AG08395 (cell line): ENCODE measurements at regions not wholly inside any gene's neighbourhood (a gene's known extent, or its start where the extent isn't known, plus 50 kb on each side); places are given as distances from the start of the nearest gene placed in this dataset.
"Not testable (repeated sequence)": the region's sequence is repeated elsewhere in the genome, so short reads cannot be mapped to it uniquely, and the experiment has no call there.

Experiments used
- DNase-seq: peaks from one replicate; pipeline ENCODE4 v3.0.0; 2012; ENCODE audit warnings: mixed read lengths, low spot score

DNA sequence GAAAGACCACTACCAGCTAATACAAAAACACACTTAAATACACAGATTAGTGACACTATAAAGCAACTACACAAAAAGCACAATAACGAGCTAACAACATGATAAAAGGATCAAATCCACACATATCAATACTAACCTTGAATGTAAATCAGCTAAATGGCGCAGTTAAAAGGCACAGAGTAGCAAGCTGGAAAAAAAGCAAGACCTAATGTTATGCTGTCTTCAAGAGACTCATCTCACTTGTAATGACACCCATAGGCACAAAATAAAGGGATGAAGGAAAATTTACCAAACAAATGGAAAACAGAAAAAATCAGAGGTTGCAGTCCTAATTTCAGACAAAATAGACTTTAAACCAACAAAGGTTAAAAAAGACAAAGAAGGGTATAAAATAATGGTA lies 86.3 kb downstream of the NUS1 start:
- no peak for DNase-seq

DNA sequence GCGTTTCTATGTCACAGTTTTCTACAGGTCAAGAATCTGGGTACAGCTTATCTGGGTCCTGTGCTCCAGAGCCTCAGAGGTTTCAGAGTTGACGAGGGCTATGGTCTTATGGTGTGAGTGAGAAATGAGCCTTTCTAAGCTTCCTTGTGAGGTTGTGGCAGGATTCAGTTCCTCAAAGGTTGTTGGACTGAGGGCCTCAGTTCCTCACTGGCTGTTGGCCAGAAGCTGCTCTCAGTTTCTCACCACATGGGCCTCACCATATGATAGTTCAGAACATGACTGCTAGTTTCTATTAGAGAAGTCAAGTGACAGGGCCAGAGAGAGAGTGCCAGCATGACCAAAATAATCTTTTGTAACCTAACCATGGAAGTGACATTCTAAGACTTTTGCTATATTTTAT lies 96.1 kb downstream of the NUS1 start:
- no peak for DNase-seq

DNA sequence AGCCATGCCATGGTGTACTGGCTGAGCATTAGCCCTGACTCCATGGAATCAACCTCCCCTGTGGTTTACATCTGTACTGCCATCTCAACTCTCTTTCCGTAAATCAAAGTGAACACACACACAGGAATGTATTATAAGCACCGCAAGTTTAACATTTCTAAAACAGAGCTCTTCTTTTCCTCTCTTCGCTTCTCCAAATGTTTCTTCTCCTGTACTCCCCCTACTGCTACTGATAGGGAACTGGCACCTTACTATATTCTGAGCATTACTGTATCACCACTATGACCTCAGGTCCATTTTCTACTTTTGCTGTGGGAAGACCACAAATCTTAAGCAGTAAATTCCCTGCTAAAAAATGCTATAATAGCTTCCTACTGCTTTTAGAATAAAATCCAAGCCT lies 101.2 kb downstream of the NUS1 start:
- DNase-seq, result no peak

DNA sequence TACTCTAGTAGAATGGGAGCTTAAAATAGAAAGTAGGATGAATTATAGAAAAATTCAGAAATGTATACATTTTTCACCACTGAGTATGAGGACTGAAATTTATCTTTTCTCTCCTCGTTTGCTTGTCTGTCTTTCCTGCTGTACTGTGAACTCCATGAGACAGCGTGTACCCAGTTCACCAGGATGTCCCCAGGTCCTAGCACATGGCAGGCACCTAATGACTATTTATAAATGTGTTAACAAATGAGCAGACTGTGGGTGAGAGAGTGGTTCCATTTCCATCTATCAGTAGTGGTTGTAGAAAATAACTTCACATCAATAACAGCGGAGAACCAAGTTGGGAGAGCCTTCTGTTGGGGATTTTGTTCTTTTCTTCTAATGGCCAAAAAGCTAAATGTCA lies 106.3 kb downstream of the NUS1 start:
- no peak for DNase-seq

DNA sequence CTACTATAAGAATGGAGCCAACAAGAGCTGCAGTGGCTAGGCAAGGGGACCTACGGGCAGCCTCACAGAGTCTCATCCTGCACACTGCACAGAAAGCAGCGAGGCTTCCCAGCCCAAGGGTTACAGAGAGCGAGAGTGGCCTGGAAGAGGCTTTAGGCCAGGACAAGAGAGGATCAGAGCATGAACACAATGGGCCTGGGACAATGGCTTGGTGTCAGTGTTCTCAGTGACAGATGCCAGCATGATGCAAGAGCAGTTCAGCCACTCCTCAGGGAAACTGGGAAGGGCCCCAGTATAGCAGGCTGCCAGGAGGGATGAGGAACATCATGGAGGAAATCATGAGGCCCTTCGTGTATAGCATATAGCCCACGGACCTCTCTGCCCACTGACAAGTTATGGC lies 108.0 kb downstream of the NUS1 start:
- DNase-seq, result no peak

DNA sequence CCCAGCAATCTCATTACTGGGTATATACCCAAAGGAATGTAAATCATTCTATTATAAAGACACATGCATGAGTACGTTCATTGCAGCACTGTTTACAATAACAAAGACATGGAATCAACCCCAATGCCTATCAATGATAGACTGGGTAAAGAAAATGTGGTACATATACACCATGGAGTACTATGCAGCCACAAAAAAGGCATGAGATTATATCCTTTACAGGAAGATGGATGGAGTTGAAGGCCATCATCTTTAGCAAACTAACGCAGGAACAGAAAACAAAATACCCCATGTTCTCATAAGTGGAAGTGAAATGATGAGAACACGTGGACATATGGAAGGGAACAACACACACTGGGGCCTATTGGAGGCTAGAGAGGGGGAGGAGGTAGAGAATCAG lies 115.7 kb downstream of the NUS1 start:
- DNase-seq, result no peak

DNA sequence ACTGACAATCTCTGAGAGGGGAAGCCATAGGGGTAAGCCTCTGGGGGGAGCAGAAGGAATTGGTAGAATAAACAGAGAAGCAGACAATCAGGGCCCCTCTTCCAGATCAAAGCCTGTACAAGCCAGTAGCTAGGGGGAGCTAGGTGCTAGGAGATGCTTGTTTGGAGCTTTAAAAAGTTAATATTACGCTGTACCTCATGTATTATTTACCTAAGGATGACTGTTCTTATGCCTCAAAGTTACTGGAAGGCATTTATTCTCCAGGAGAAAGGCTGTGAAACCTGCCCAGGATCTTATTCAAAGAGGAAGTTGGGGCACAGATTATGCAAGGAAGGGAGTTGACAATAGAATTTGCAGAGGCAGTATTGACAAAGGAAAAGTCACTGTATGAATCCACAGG lies 111.8 kb upstream of the SLC35F1 start:
- DNase-seq, result no peak

DNA sequence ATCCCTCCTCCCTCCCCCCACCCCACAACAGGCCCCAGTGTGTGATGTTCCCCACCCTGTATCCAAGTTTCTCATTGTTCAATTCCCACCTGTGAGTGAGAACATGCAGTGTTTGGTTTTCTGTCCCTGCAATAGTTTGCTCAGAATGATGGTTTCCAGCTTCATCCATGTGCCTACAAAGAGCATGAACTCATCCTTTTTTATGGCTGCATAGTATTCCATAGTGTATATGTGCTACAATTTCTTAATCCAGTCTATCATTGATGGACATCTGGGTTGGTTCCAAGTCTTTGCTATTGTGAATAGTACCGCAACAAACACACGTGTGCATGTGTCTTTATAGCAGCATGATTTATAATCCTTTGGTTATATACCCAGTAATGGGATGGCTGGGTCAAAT lies 108.2 kb upstream of the SLC35F1 start:
- not testable (repeated sequence) for DNase-seq

DNA sequence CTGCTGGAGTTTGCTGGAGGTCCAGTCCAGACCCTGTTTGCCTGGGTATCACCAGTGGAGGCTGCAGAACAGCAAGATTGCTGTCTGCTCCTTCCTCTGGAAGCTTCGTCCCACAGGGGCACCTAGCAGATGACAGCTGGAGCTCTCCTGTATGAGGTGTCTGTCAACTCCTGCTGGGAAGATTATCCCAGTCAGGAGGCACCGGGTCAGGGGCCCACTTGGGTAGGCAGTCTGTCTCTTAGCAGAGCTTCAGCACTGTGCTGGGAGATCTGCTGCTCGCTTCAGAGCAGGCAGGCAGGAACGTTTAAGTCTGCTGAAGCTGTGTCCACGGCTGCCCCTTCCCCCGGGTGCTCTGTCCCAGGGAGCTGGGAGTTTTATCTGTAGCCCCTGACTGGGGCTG lies 96.8 kb upstream of the SLC35F1 start:
- DNase-seq, result no peak

DNA sequence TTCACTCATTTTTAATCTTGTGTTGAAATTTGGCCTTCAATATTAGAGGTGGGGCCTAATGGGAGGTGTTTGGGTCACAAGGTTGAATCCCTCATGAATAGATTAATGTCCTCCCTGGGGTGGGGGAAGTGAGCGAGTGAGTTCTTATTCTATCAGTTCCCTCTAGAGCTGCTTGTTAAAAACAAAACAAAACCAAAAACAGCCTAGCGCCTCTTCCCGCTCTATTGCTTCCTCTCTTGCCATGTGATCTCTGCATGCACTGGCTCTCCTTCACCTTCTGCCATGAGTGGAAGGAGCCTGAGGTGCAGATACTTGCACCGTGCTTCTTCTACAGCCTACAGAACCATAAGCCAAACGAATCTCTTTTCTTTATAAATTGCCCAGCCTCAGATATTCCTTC lies 89.6 kb upstream of the SLC35F1 start:
- DNase-seq, result no peak

DNA sequence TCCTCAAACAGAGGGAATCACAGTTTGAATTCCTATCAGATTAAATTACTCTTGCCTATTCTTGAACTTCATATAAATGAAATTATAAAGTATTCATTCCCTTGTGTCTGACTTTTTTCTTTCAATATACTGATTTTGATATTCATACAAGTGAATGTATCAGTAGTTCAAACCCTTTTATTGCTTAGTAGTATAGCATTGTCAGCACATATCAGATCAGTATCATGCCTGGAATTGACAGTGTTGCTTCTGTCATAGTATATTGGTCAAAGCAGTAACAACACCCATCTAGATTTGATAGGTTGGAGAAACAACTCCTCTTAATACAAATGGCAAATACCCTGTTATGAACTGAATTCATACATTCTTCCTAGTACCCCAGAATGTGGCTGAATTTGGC lies 89.1 kb upstream of the SLC35F1 start:
- DNase-seq, result no peak

DNA sequence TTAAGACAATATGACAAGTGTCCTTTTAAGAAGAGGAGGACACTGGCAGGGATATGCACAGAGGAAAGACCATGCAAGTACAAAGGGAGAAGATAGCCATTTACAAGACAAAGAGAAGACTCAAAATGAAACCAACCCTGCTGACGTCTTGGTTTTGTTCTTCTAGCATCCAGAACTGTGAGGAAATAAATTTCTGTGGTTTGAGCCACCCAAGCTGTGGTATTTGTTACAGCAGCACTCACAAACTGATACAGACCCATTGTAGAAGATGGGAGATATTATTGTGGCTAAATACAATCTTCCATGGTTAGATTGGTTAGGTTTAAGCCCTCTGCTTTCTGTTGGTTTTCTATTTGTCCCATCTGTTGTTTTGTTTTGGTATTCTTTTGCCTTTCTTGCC lies 88.6 kb upstream of the SLC35F1 start:
- no peak for DNase-seq

DNA sequence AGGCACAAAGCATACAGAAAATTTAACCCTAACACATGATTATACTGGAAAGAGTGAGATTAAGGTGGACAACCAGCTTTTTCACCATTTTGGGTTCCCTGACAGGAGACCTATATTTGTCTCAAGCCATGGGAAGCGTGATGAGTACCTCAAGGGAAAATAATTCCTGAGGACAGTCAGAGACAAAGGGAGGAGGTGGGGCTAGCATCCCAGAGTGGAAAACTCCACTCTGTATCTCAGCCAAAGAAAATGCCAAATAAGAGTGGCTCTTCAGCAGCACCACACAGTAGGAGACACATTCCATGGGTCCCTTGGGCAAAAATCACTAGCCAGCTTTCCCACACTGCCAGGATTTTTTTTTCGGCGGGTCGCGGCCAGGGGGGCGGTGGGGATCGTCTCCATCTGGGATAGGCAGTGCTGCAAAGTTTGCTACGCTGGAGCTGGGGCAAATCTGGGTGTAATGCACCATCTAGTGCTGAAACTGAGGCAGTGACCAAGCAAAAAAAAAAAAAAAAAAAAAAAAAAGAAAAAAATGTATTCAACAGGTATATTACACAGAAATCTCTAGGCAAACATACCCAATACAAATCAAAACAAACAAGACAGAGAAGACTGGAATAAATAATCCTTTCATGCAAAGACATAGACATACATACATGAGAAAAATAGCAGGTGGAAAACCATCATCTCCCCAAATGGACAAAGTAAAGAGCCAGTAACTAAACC lies 77.3 kb upstream of the SLC35F1 start:
- peak; percentile 18 for DNase-seq

DNA sequence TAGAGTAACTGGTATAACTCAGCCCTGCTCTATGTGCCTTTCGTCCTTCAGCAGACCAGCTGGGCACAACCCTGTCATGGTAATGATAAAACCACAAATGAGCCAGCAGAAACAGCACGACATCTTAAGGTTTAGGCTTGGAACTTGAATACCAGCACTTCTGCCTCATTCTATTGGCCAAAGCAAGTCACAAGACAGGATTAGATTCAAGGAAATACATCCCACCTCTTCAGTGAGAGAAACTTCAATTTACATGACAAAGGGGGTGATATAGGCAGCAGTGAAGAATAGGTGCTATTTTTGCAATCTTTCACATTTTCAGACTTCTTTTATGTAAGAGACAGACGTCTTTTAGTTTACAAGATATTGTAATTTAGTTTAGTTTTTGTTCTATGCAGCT lies 69.8 kb upstream of the SLC35F1 start:
- no peak for DNase-seq

DNA sequence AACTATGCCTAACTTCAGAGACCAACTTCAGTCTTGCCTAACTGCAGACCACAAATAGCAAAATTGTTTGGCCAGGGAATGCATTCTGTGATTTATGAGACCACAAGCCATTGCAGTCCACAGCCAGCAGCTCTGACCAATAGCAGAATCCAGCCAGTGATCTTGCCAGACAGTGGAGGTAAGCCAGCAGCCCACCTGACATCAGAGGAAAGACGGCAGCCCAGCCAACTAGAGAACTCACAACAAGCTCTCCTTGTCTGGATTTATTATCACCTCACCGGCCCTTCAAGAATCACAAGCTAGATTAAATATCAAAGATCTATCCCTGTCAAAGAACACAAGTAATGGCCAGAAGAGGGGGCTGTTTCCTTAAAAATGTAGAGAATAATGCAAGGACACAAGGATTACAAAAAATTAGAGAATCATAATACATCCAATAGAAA lies 66.5 kb upstream of the SLC35F1 start:
- no peak for DNase-seq

DNA sequence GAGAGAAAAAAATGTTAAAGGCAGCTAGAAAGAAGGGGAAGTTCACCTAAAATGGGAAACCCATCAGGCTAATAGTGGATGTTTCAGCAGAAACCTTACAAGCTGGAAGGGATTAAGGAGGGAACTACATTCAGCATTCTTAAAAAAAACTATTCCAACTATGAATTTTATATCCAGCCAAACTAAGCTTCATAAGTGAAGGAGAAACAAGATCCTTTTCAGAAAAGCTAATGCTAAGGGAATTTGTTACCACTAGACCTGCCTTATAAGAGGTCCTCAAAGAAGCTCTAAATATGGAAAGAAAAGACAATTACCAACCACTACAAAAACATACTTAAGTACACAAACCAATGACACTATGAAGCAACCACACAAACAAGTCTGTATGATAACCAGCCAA lies 59.2 kb upstream of the SLC35F1 start:
- no peak for DNase-seq

DNA sequence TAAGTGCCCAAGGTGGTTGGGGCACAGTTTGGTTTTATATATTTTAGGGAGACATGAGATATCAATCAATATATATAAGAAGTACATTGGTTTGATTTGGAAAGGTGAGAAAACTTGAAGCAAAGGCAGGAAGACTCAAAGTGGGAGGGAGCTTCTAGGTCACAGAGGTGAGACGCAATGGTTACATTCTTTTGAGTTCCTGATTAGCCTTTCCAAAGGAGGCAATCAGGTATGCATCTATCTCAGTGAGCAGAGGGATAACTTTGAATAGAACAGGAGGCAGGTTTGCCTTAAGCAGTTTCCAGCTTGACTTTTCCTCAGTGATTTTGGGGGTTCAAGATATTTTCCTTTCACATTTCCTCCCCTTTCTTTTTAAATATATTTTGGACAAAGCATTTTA lies 58.0 kb upstream of the SLC35F1 start:
- no peak for DNase-seq
